Tibial nerve (tissue), 3 donors: ENCODE measurements at regions not wholly inside any gene's neighbourhood (a gene's known extent, or its start where the extent isn't known, plus 50 kb on each side); places are given as distances from the start of the nearest gene placed in this dataset.

Experiments
- POLR2A ChIP-seq, 2 donors: fragments of 450-650 bp; IDR thresholded peaks; one replicate each; pipeline ENCODE4 v1.6.1; 2017; ENCODE audit warnings: antibody characterized with exemption in 2 of 2, mild to moderate bottlenecking in 2 of 2, moderate library complexity in 2 of 2
- TF ChIP-seq, protein P1 (sequence below), 5 experiments: fragments of 200-600 bp in 3 of 5; fragments of 450-650 bp in 2 of 5; sonication (generic) in 3 of 5; IDR thresholded peaks; one replicate each; pipeline ENCODE4 v1.5.1; 2016 to 2019; ENCODE audit warnings: antibody characterized with exemption in 5 of 5, mild to moderate bottlenecking in 3 of 5, moderate library complexity in 2 of 5

DNA sequence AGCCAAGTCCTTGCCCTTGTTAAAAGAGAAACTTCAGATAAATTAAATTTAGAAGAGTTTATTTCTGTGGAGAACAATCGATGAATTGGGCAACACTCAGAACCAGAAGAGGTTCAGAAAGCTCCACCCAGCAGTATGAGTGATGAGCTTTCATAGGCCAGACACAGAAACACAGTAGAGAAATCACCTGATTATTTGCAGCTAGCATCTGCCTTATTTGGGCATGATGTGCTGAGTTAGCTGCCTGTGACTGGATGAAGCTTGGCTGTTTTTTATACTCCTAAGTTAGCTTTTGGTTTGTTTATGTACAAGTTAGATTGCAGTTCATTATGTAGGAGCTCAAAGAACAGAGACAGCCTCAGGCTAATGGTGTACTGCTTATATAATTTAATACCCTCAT lies 269.5 kb upstream of the SESN3 start:
- TF ChIP-seq, protein P1, sequence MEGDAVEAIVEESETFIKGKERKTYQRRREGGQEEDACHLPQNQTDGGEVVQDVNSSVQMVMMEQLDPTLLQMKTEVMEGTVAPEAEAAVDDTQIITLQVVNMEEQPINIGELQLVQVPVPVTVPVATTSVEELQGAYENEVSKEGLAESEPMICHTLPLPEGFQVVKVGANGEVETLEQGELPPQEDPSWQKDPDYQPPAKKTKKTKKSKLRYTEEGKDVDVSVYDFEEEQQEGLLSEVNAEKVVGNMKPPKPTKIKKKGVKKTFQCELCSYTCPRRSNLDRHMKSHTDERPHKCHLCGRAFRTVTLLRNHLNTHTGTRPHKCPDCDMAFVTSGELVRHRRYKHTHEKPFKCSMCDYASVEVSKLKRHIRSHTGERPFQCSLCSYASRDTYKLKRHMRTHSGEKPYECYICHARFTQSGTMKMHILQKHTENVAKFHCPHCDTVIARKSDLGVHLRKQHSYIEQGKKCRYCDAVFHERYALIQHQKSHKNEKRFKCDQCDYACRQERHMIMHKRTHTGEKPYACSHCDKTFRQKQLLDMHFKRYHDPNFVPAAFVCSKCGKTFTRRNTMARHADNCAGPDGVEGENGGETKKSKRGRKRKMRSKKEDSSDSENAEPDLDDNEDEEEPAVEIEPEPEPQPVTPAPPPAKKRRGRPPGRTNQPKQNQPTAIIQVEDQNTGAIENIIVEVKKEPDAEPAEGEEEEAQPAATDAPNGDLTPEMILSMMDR (IDR thresholded peaks at IDR 0.05) = no peak
- TF ChIP-seq POLR2A (IDR thresholded peaks at IDR 0.05) = no peak
